Stomach smooth muscle (tissue), 2 donors: ENCODE measurements at regions not wholly inside any gene's neighbourhood (a gene's known extent, or its start where the extent isn't known, plus 50 kb on each side); places are given as distances from the start of the nearest gene placed in this dataset.

Experiments
- H3K27ac ChIP-seq: one replicate; pipeline ENCODE4 v1.7.0; 2013; ENCODE audit warnings: mild to moderate bottlenecking, low read length, inconsistent platforms
- H3K27me3 ChIP-seq, 2 donors: one replicate each; pipeline ENCODE4 v1.7.0; 2013; ENCODE audit warnings: low read length in 2 of 2; ENCODE audit not compliant: insufficient read depth in 2 of 2, control insufficient read depth in 1 of 2
- H3K36me3 ChIP-seq, 2 donors: one replicate each; pipeline ENCODE4 v1.7.0; 2013; ENCODE audit warnings: low read length in 2 of 2; ENCODE audit not compliant: control insufficient read depth in 2 of 2, insufficient read depth in 2 of 2
- H3K4me1 ChIP-seq: one replicate; pipeline ENCODE4 v1.7.0; 2013; ENCODE audit warnings: low read length; ENCODE audit not compliant: control insufficient read depth, insufficient read depth
- H3K4me3 ChIP-seq, 2 donors: one replicate each; pipeline ENCODE4 v1.7.0; 2013; ENCODE audit warnings: low read length in 2 of 2
- H3K9ac ChIP-seq, 2 donors: one replicate each; pipeline ENCODE4 v1.7.0; 2013; ENCODE audit warnings: low read length in 2 of 2, mild to moderate bottlenecking in 1 of 2
- H3K9me3 ChIP-seq, 2 donors: one replicate each; pipeline ENCODE4 v1.7.0; 2013; ENCODE audit warnings: low read length in 2 of 2; ENCODE audit not compliant: control insufficient read depth in 2 of 2
- donor health status: healthy.
- donor health status: Pancreatic carcinoma.

DNA sequence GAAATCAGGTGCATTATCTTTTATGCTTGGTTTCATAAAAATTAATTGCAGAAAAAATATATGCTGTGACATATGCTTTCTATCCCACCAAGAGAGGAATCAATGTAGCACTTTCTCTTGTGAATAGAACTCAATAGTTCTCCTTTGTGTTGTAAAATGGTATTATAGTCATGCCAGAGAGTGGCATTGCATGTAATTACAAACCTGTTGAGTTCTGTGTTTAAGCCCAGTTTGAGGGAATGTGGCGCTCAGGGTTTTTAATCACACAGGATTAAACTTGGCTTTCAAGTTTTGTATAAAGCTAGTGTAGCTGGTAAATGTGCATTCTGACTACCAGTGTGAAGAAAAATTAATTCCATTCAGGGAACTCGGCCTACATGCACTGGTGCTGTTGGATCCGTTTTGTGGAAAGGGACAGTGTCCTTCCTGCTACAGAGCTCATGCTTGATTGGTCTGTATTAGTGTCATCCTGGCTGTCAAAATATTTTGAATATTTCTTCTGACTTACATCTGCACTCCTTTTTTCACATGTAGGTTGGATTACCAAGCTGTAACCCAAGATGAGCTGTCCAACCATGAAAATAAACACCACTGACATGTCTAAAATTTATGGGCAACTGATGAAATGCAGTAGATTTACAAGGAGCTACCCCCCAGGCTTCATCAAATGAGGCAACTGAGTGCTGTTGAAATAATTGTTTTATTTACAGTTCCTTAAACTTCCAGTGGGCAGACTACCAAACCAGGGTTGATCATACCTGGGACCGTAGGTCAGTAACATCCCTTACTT, 80.3 kb downstream of the SLC4A3 start:
- no peak overlapping the region for H3K27ac ChIP-seq
- peaks cover 0 to 4% of the 10 kb centered on the region in 2 donors for H3K9me3 ChIP-seq
- H3K9ac ChIP-seq, result no peak overlapping the region
- H3K27me3 ChIP-seq, result no peaks in the 10 kb centered on the region
- H3K36me3 ChIP-seq, result no peaks in the 10 kb centered on the region
- no peaks in the 10 kb centered on the region for H3K4me1 ChIP-seq
- H3K4me3 ChIP-seq, result no peak overlapping the region

DNA sequence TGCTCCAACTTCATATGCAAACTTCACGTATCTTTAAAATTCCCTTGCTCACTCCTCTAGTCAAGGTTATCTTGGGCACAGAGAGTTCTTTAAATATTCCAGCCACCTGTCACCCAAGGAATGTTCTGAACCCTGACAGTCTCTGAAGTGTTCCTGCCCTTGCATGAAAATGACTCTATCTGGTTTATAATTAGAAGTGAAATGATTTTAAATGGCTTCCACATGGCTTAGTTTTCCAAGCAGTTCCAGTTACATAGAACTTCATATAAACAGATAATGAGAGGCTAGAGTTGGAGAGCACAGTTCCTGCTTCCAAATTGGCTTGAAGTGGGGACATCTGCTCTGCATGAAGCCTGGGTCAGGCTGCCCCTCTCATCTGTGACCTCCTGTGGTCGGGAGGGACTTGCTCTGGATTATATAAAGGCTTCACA, 81.9 kb downstream of the SLC4A3 start:
- Histone ChIP-seq H3K27ac (no peak overlapping the region), H3K9ac (no peak overlapping the region), H3K4me3 (no peak overlapping the region), H3K4me1 (no peaks in the 10 kb centered on the region), H3K36me3 (no peaks in the 10 kb centered on the region), H3K27me3 (no peaks in the 10 kb centered on the region), H3K9me3 (peaks cover 0 to 4% of the 10 kb centered on the region in 2 donors)

DNA sequence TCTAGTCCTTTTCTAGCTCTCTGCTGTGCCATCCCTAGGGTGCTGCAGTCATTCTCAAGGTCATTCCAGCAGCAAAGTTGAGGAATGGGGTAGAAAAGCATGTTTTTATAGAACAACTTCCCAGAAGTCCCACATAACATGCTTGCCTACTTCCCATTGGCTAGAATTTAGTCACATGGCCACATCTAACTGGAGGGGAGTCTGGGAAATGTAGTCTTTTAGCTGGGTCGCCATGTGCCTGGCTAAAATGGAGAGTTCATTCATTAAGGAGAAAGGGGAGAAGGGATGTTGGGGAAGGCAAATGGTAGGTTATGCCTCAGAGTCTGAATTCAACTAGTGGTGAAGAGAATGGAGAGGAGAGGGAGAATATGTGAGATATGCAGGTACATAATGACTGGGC, 85.7 kb downstream of the SLC4A3 start:
- H3K9me3 ChIP-seq, result peaks cover 0 to 4% of the 10 kb centered on the region in 2 donors
- no peak overlapping the region for H3K4me3 ChIP-seq

DNA sequence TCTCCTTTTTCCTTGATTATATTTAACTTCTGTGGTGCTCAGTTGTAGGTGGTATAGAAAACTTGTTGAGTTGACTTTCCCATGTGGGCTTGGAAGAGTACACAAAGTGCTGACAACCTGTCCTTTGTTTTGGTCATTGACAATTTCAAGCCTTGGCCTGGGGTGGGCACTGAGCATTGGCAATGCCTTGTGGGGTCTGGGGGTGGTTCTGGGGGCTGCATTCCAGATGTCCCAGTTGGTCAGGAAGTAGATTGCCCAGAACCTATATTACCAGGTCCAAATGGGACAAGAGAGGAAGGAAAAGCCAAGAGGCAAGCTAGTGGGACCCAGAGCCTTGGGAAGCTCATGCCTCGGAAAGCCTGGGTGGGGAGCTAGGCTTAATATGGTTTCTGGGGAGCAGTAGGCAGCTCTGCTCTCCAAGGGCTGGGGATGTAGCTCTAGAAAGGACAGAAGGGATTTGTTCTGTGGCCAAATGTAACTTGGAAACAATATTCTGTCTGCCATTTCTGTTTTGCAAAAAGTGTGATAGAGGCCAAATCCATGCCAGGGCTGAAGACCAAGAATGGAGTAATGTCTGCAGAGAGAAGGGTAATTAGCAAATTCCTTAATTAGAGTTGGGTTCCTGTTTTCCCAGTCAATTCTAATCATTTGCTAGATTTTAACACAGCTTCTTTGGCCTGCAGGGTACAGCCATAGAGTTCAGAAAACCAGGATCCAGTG, 87.4 kb downstream of the SLC4A3 start:
- no peaks in the 10 kb centered on the region for H3K27me3 ChIP-seq
- no peaks in the 10 kb centered on the region for H3K4me1 ChIP-seq
- H3K9ac ChIP-seq, result no peak overlapping the region
- no peaks in the 10 kb centered on the region for H3K36me3 ChIP-seq
- no peak overlapping the region for H3K4me3 ChIP-seq
- peaks cover 0 to 4% of the 10 kb centered on the region in 2 donors for H3K9me3 ChIP-seq
- no peak overlapping the region for H3K27ac ChIP-seq

More for the DNA sequence above, 85.7 kb downstream of the SLC4A3 start:
- H3K9ac ChIP-seq, result no peak overlapping the region
- H3K27me3 ChIP-seq, result no peaks in the 10 kb centered on the region
- H3K36me3 ChIP-seq, result no peaks in the 10 kb centered on the region
- H3K27ac ChIP-seq, result no peak overlapping the region
- no peaks in the 10 kb centered on the region for H3K4me1 ChIP-seq

DNA sequence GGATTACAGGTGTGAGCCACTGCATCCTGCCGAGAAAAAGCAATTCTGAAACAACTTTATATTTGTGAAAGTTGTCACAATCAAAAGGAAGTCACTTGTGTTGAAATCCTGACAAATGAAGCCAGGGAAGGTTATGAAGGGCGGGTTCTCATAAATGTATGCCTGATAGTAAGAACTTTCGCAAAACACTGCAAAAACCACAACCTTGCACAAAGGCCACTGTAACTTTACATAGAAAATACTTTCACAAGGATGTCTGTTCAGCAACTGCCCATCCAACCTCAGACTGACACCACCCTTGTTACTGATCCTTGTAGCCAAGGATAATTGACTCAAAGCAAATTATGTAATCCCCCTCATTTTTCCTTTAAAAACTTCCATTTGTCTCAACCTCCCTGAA, 90.6 kb downstream of the SLC4A3 start:
- H3K9me3 ChIP-seq, result no peaks in the 10 kb centered on the region
- H3K27ac ChIP-seq, result no peak overlapping the region
- no peaks in the 10 kb centered on the region for H3K27me3 ChIP-seq
- H3K4me3 ChIP-seq, result no peak overlapping the region
- no peak overlapping the region for H3K9ac ChIP-seq
- no peaks in the 10 kb centered on the region for H3K4me1 ChIP-seq
- H3K36me3 ChIP-seq, result no peaks in the 10 kb centered on the region

DNA sequence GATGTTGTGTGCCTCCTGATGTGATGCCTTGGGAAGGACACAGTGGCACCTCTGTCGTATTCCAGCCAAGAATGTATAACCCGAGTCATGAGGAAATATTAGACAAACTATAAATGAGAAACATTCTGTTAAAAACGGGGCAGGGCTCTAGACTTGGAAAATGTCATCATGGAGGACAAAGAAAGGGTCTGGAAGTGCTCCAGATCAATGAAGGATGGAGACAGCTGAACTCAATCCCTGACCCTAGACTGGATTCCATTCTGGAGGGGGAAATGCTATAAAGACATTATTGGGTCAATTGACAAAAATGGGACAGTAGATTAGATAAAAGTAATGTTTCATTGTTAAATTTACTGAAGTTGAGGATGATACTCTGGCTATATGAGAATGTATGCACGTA, 92.1 kb downstream of the SLC4A3 start:
- Histone ChIP-seq H3K27me3 (no peaks in the 10 kb centered on the region), H3K4me3 (no peak overlapping the region), H3K9ac (no peak overlapping the region), H3K27ac (no peak overlapping the region), H3K36me3 (no peaks in the 10 kb centered on the region), H3K9me3 (no peaks in the 10 kb centered on the region), H3K4me1 (no peaks in the 10 kb centered on the region)

DNA sequence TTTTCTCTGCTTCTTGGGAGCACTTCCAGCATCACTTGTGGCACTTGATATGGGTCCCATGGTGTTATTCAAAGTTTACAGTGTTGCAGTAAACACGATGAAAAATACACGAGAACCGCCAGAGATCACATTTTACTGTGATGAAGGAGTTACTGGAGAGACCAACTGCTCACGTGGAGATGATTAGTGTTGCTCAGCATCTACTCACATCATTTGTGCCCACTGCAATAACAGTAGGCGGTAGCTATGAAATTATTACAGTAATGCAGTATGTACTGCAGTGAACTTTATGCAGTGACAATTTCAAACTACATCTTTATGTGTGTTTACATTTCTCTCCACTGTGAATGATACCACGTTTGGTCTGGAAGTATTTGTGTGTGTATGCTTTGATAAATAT, 93.5 kb downstream of the SLC4A3 start:
- no peaks in the 10 kb centered on the region for H3K27me3 ChIP-seq
- H3K4me1 ChIP-seq, result no peaks in the 10 kb centered on the region
- H3K4me3 ChIP-seq, result no peak overlapping the region
- no peak overlapping the region for H3K9ac ChIP-seq
- H3K9me3 ChIP-seq, result no peaks in the 10 kb centered on the region
- no peak overlapping the region for H3K27ac ChIP-seq
- no peaks in the 10 kb centered on the region for H3K36me3 ChIP-seq

DNA sequence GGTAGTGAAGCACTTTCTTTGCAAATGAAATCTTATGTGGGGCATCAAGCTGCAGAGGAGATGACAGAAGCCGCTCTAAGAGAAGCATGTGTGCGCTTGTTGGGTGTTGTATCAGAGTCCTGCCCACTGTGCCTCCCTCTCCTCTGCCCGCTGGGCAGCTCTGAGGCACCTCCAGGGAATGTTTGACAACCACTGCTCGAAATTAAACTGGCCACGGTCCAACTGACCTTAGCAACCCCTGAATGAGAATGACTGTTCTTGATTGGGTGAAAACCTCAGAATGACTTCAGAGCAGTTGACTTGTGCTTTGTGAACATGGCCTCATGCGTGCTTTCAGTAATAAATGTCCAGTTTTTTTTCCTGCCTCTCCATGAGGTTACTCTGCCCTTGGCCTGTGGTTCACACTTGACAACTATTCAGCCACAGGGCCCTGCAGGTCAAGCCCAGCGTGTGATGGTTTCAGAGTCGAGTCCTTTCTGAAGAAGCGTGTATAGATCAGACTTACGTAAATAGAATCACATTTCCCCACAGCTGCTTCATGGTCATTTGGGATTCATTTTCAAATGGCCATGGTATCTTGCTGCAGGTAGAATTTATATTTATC, 94.9 kb downstream of the SLC4A3 start:
- Histone ChIP-seq H3K27ac (no peak overlapping the region), H3K4me3 (no peak overlapping the region), H3K9me3 (no peaks in the 10 kb centered on the region), H3K4me1 (no peaks in the 10 kb centered on the region), H3K9ac (no peak overlapping the region), H3K27me3 (no peaks in the 10 kb centered on the region), H3K36me3 (no peaks in the 10 kb centered on the region)

DNA sequence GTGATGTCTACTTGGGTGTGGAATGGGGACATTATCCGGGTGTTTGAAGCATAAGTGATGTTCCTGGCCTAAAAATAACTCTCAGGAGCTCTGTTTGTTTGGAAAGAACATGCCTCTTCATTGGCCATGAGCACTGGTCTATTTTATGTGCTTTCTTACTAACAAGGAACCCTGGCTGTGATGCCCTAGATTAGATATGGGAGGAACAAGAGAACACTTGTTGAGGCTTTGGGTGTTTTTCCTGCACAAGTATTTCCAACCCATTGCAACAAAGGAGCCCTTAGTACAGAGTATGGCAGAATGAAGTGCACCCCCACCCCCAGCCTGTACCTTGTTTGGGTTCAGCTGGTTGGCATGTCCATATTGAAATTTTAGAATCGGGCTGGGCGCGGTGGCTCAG, 95.9 kb downstream of the SLC4A3 start:
- H3K27me3 ChIP-seq, result no peaks in the 10 kb centered on the region
- H3K9me3 ChIP-seq, result no peaks in the 10 kb centered on the region
- H3K27ac ChIP-seq, result no peak overlapping the region
- H3K4me3 ChIP-seq, result no peak overlapping the region
- no peaks in the 10 kb centered on the region for H3K36me3 ChIP-seq
- no peak overlapping the region for H3K9ac ChIP-seq
- H3K4me1 ChIP-seq, result no peaks in the 10 kb centered on the region

DNA sequence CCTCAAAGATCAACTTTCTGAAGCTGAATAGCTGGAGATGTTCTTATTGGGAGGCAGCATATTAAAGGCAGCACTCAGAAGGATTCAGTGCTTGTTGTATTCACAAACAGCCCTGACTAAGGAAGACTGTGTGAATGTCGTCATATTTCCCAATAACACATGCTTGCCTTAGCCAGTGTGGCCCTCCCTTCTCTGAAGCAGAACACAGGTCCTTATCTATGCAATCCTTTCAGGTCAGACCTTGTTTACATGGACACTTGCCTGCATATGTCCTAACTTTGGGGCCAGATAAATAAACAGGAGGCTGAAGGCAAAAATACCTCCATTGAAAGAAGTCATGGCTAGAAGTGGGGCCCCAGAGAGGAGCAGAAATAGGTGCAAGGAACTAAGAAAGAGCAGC, 97.2 kb downstream of the SLC4A3 start:
- H3K9ac ChIP-seq, result no peak overlapping the region
- H3K27me3 ChIP-seq, result no peaks in the 10 kb centered on the region
- H3K4me3 ChIP-seq, result no peak overlapping the region
- no peak overlapping the region for H3K27ac ChIP-seq
- H3K36me3 ChIP-seq, result no peaks in the 10 kb centered on the region
- no peaks in the 10 kb centered on the region for H3K9me3 ChIP-seq
- no peaks in the 10 kb centered on the region for H3K4me1 ChIP-seq

DNA sequence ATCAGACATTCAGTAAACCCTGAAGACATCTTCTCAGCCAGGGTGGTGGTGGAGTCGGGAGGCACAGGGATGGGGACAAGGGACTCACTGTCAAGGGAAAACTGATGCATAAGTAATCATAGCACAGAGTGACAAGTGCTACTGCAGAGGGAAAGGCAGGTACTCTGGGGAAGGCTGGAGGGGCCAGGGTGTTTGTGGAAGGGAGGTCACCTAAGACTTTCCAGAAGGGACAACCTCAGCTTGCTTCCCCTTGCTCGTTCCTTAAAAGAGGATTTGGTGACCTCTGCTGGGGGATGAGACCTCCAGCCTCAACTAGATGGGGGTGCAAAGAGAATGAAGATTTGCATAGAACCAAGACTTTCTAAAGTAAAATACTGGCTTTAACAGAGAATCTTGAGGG, 99.5 kb downstream of the SLC4A3 start:
- Histone ChIP-seq H3K4me3 (no peak overlapping the region), H3K27me3 (no peaks in the 10 kb centered on the region), H3K4me1 (no peaks in the 10 kb centered on the region), H3K9me3 (peaks cover 0 to 2% of the 10 kb centered on the region in 2 donors), H3K9ac (no peak overlapping the region), H3K27ac (no peak overlapping the region), H3K36me3 (no peaks in the 10 kb centered on the region)
